BJ (cell line): ENCODE measurements at regions not wholly inside any gene's neighbourhood (a gene's known extent, or its start where the extent isn't known, plus 50 kb on each side); places are given as distances from the start of the nearest gene placed in this dataset.

Experiments
- CTCF ChIA-PET: fragments of 350-600 bp; formaldehyde crosslinking; extraction: SDS; loops from one replicate; lab custom pipeline; 2021; ENCODE audit warnings: antibody characterized with exemption, inconsistent platforms; lab: Yijun Ruan, JAX
- POLR2A ChIA-PET: fragments of 300-600 bp; sonication (Branson Sonifier 250); formaldehyde crosslinking; extraction: SDS; loops from one replicate; lab custom pipeline; 2021; ENCODE audit warnings: antibody characterized with exemption; lab: Charles Lee
- DNase-seq: peaks from one replicate; pipeline ENCODE4 v3.0.0-alpha.2; 2011; ENCODE audit warnings: low read depth
- H3K27me3 ChIP-seq: 2 replicates; pipeline ENCODE4 v1.6.0; 2011; ENCODE audit warnings: low read length; ENCODE audit not compliant: control insufficient read depth, insufficient read depth
- H3K36me3 ChIP-seq: 2 replicates; pipeline ENCODE4 v1.5.1; 2011; ENCODE audit warnings: low read length; ENCODE audit not compliant: control insufficient read depth, insufficient read depth
- H3K4me3 ChIP-seq: 2 replicates; pipeline ENCODE4 v1.5.1; 2011; ENCODE audit warnings: low read depth, mild to moderate bottlenecking, control low read depth, low read length
- CTCF ChIP-seq: IDR thresholded peaks from 2 replicates; pipeline ENCODE4 v1.5.1; 2011; ENCODE audit warnings: low read depth, mild to moderate bottlenecking, control low read depth, inconsistent platforms, low read length, moderate library complexity; ENCODE audit not compliant: insufficient read depth

- CTCF ChIA-PET: interaction anchor here (1.4 to 1.9 kb wide), 2 partner anchors 14 to 15 kb away, joined by 3 to 9 read pairs; no protein-coding TSS in a partner anchor
- Histone ChIP-seq H3K4me3 (no peak overlapping the region), H3K27me3 (peaks cover 4% of the 10 kb centered on the region), H3K36me3 (no peaks in the 10 kb centered on the region)
- no peak for DNase-seq
- POLR2A ChIA-PET: no interaction called here
- no peak for TF ChIP-seq CTCF
These were observed 64.2 kb upstream of the BHLHE23 start for GRCh38 chr20:63070771-63071540.

DNA sequence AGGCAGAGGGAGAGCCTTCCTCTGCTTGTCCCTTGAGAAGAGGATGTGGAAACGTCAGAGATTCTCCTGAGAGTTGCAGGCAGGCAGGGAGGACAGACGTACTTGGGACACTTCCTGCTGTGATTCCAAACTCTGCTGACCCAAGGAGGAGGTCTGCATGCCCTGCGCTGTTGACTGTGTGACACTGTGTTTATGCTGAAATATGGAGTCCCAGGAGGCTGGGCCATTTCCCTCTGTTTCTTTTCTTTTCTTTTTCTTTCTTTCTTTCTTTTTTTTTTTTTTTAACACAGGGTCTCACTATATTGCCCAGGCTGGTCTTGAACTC lies 63.5 kb upstream of the BHLHE23 start:
- DNase-seq: no peak
- H3K27me3 ChIP-seq: peaks cover 4% of the 10 kb centered on the region
- no peak for TF ChIP-seq CTCF
- H3K36me3 ChIP-seq: no peaks in the 10 kb centered on the region
- no peak overlapping the region for H3K4me3 ChIP-seq
- POLR2A ChIA-PET: no interaction called here
- CTCF ChIA-PET: interaction anchor here (1.4 to 1.9 kb wide), 2 partner anchors 15 kb away, joined by 3 to 9 read pairs; no protein-coding TSS in a partner anchor

- POLR2A ChIA-PET: no interaction called here
- H3K27me3 ChIP-seq: peaks cover 4% of the 10 kb centered on the region; the same call in 1 of the 2 replicates
- TF ChIP-seq CTCF: no peak
- no peak overlapping the region for H3K4me3 ChIP-seq
- CTCF ChIA-PET: no interaction called here
- no peaks in the 10 kb centered on the region for H3K36me3 ChIP-seq
- no peak for DNase-seq
These were observed 62.1 kb upstream of the BHLHE23 start for GRCh38 chr20:63068711-63069367.

DNA sequence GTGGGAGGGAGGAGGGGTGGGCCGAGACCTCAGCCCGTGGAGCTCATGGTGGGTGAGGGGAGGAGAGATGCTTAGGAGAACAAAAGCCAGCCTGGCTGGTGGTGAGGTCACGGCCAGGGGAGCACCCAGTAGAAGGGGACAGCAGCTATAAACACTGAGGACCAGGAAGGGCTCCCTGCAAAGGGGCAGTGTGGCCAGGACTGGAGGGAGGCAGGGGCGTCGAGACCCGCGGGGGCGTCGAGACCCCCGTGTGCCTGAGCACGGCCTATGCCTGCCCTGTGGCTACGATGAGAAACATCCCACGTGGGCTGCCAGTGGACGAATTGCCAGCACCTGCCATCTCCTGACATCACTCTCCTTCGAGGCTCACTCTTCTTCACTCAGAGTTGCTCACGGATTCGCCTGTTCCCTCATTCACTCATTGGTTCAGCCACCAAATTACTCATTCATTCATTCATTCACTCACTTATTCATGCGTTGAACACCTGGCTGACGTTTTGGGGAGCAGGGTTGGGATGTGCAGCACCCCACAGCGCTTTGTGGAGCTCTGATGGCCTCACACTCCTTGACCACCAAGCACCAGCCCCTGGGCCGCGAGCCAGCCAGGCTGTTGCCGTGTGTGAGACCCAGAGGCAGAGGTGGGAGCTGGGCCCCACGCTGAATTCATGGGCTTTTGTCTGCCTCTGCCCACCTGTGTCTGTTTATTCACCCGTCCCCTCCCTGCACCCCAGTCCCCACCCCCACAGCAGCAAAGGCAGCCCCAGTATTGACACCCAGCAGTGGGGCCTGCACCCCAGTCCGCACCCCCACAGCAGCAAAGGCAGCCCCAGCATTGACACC lies 61.2 kb upstream of the BHLHE23 start:
- Histone ChIP-seq H3K36me3 (no peaks in the 10 kb centered on the region), H3K27me3 (no peaks in the 10 kb centered on the region; the same call in 1 of the 2 replicates), H3K4me3 (no peak overlapping the region)
- TF ChIP-seq CTCF: no peak
- DNase-seq: no peak
- POLR2A ChIA-PET: no interaction called here
- CTCF ChIA-PET: no interaction called here

DNA sequence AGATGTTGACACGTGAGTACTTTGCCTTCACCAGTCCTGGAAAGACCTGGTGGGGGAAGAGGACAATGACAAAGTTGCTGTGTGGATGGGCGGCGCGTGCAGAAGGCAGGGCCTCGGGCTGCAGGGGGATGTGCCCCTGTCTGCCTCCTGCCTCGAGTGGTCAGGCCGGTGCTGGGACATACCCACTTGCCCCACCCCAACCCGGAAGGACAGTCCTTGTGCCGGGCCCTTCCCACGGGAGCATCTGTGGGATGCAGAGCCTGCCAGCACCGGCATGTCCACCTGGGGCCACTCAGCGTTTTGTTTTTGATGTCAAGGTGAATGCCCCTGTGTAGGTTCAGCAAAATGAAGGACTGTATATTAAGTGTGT lies 60.5 kb upstream of the BHLHE23 start:
- no peak for TF ChIP-seq CTCF
- no peak for DNase-seq

More for the DNA sequence above, 60.5 kb upstream of the BHLHE23 start:
- Histone ChIP-seq H3K4me3 (no peak overlapping the region), H3K36me3 (no peaks in the 10 kb centered on the region), H3K27me3 (no peaks in the 10 kb centered on the region; the same call in 1 of the 2 replicates)
- CTCF ChIA-PET: no interaction called here
- POLR2A ChIA-PET: no interaction called here
